GM12874 (cell line): ENCODE measurements at regions not wholly inside any gene's neighbourhood (a gene's known extent, or its start where the extent isn't known, plus 50 kb on each side); places are given as distances from the start of the nearest gene placed in this dataset.

Experiments used
- CTCF ChIP-seq: IDR thresholded peaks from 2 replicates; pipeline ENCODE4 v1.5.1; 2011; ENCODE audit warnings: low read depth, mild to moderate bottlenecking, control low read depth, low read length, moderate library complexity; ENCODE audit not compliant: insufficient read depth

- no peak for TF ChIP-seq CTCF
Observed at GRCh38 chr13:40061466-40062450, 406.3 kb downstream of the COG6 start.

GRCh38 chr13:40063278-40063698 is 407.8 kb downstream of the COG6 start:
- TF ChIP-seq CTCF, result no peak

DNA sequence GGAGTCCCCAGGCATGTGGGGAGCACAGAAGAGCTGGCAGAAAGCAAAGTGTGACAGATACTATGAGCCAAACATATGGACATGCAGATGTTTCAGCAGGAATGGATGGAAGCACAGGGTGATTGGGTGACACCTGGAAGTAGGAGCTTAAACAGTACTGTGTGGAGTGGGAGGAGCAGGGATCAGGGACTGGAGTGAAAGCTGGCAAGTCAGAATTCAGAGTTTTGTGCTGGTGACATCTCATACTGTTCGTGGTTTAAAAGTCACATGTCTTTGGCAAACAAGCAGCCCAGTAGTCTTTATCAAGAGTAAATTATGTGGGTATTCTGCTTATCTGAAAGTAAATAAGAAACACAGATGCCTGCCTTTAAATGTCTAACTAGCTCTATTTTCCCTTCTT is 408.2 kb downstream of the COG6 start:
- TF ChIP-seq CTCF, result no peak

DNA sequence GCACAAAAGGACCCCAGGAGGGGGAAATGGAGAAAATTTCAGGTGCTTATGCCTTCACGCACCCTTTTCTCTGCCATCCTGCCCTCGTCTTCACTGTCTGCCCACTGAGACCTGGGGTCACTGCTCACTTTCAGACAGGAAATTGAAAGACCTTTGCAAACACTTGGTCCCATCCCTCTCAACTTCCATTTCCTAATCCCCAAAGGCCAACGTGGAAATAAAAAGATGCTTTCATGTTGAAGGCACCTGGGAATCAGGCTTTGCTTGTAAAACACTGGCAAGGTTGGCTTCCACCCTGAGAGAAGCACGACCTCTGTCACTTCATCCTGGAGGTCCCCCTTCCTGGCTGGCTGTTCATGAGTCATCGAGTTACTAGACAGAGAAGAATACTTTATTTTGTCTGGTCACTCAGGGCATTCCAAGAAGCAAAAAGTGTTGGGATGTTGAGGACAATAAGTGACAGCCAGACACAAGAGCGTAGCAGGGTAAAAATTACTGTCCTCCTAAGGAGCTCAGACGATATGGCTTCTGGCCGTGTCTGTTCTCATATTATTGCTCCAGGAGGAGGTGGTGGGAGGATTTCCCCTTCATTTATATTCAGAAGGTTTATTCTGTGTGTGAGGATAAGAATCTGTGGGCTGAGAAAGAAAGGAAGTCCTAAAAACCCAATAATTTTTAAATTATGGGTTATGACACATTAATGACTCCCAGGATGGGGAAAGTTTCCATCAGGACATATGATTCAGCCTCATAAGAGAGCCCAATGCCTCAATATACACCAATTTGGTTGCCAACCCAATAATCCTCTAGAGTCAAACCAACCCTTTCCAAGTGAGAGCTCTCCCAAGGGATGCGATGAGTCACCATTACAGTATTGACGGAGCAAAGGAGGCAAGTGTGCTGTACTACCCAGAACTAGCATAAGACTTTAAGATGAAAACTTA is 409.0 kb downstream of the COG6 start:
- no peak for TF ChIP-seq CTCF

DNA sequence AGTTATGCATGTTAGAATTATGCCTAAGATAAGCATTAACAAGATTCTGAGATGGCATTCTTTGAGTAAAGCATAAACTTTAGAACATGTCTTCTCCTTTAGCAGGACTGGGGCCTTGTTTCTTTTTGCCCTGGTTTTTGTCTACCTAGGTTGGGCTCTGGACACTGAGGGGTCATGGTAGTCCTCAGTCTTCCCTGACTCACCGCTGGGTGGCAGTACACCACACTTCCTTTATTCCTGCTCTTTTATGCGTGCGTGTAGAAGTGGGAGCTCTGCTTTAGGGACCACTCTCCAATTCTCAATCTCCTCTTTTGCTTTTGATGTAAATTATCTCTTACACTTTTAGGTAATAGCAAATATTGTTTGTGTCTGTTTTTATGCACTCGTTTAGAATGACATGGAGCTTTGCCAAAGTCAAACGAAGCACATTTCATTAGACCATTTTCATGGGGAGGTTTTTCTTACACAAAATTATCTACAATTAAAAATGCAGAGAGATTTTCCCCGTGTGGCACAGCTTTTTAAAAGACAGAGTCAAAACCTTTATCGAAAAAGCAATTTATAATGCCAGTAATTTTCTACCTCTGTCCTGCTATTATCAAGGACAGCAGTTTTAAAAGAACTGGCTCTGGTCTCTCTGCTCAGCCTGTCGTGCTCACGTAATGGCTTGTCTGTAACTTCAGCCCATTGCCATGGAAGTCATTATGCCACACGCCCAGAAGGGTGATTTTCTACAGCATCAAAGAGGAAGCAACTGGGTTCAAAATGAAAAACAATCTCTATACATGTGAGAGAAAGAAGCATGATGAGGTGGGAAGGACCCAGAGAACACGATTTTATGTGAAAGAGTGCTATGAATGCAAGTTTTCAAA is 413.9 kb downstream of the COG6 start:
- TF ChIP-seq CTCF, result peak; percentile 78

GRCh38 chr13:40070357-40070756 is 414.9 kb downstream of the COG6 start:
- no peak for TF ChIP-seq CTCF
